SK-N-SH (cell line): ENCODE measurements at regions not wholly inside any gene's neighbourhood (a gene's known extent, or its start where the extent isn't known, plus 50 kb on each side); places are given as distances from the start of the nearest gene placed in this dataset.

Experiments used
- CTCF ChIA-PET: fragments of 300-600, 350-600 bp; formaldehyde crosslinking; extraction: SDS; loops from one replicate; lab custom pipeline; 2021; lab: Yijun Ruan, JAX
- POLR2A ChIA-PET: fragments of 350-600 bp; sonication (Branson Sonifier 250); formaldehyde crosslinking; extraction: SDS; loops from one replicate; lab custom pipeline; 2020; ENCODE audit warnings: antibody characterized with exemption, inconsistent platforms; lab: Yijun Ruan, JAX
- DNase-seq: peaks from one replicate; pipeline ENCODE4 v3.0.0; 2012
- H2AFZ ChIP-seq: fragments of 200-600 bp; sonication (generic); 2 replicates; pipeline ENCODE4 v1.8.1; 2016; ENCODE audit warnings: antibody characterized with exemption, mild to moderate bottlenecking, low read depth
- H3F3A ChIP-seq: fragments of 200-600 bp; sonication (generic); replicated peaks from 2 replicates; pipeline ENCODE3; 2016; ENCODE audit warnings: antibody characterized with exemption, mild to moderate bottlenecking; ENCODE audit not compliant: insufficient read depth
- H3K27ac ChIP-seq, 2 experiments: fragments of 200-500 bp in 1 of 2; fragments of 200-600 bp in 1 of 2; sonication (Bioruptor generic) in 1 of 2; sonication (generic), shearing (Covaris generic) in 1 of 2; 2 replicates each; pipeline versions ENCODE4 v1.5.1 to v1.6.1; 2014 to 2016; ENCODE audit warnings: low read depth in 2 of 2, inconsistent platforms in 1 of 2, low read length in 1 of 2, mild to moderate bottlenecking in 1 of 2, mixed read lengths in 1 of 2
- H3K27me3 ChIP-seq: fragments of 200-600 bp; sonication (generic), shearing (Covaris generic); 2 replicates; pipeline ENCODE4 v1.6.1; 2016; ENCODE audit warnings: mixed run types; ENCODE audit not compliant: insufficient read depth
- H3K36me3 ChIP-seq, 2 experiments: fragments of 200-500 bp in 1 of 2; fragments of 200-600 bp in 1 of 2; sonication (Bioruptor generic) in 1 of 2; sonication (generic) in 1 of 2; replicated peaks in 1 of 2; 2 replicates each; pipeline versions ENCODE3 to v1.5.1; 2014 to 2016; ENCODE audit warnings: low read length in 1 of 2, mild to moderate bottlenecking in 1 of 2; ENCODE audit not compliant: insufficient read depth in 2 of 2, control insufficient read depth in 1 of 2
- H3K4me1 ChIP-seq, 2 experiments: fragments of 200-500 bp in 1 of 2; fragments of 200-600 bp in 1 of 2; sonication (Bioruptor generic) in 1 of 2; sonication (generic), shearing (Covaris generic) in 1 of 2; 2 replicates each; pipeline versions ENCODE4 v1.5.1 to v1.6.1; 2014 to 2016; ENCODE audit warnings: low read depth in 1 of 2, low read length in 1 of 2, mixed run types in 1 of 2; ENCODE audit not compliant: insufficient read depth in 2 of 2, control insufficient read depth in 1 of 2
- H3K4me2 ChIP-seq: fragments of 200-600 bp; sonication (generic), shearing (Covaris generic); 2 replicates; pipeline ENCODE4 v1.6.1; 2017; ENCODE audit warnings: mixed run types
- H3K4me3 ChIP-seq, 2 experiments: fragments of 200-500 bp in 1 of 2; fragments of 200-600 bp in 1 of 2; sonication (Bioruptor generic) in 1 of 2; sonication (generic), shearing (Covaris generic) in 1 of 2; 2 replicates each; pipeline versions ENCODE4 v1.5.1 to v1.8.1; 2014 to 2016; ENCODE audit warnings: low read depth in 2 of 2, inconsistent platforms in 1 of 2, low read length in 1 of 2, mild to moderate bottlenecking in 1 of 2, mixed read lengths in 1 of 2, moderate library complexity in 1 of 2
- H3K79me2 ChIP-seq: fragments of 200-600 bp; sonication (generic); 2 replicates; pipeline ENCODE4 v1.8.1; 2017; ENCODE audit warnings: mild to moderate bottlenecking; ENCODE audit not compliant: insufficient read depth
- H3K9ac ChIP-seq: fragments of 200-600 bp; sonication (generic); 2 replicates; pipeline ENCODE4 v1.6.1; 2017; ENCODE audit warnings: mixed run types
- H3K9me2 ChIP-seq: fragments of 200-600 bp; sonication (generic); 2 replicates; pipeline ENCODE4 v1.6.1; 2017; ENCODE audit warnings: mixed run types
- H3K9me3 ChIP-seq: fragments of 200-600 bp; sonication (generic); 2 replicates; pipeline ENCODE4 v1.6.1; 2017; ENCODE audit warnings: mixed run types, mild to moderate bottlenecking, moderate library complexity
- H4K20me1 ChIP-seq: fragments of 200-600 bp; sonication (generic); 2 replicates; pipeline ENCODE4 v1.6.1; 2017; ENCODE audit warnings: mild to moderate bottlenecking, mixed run types; ENCODE audit not compliant: insufficient read depth
- EZH2phosphoT487 ChIP-seq: fragments of 200-600 bp; sonication (generic); IDR thresholded peaks from 2 replicates; pipeline ENCODE4 v1.6.1; 2017; ENCODE audit warnings: low read depth, mixed run types, mild to moderate bottlenecking, antibody characterized with exemption, moderate library complexity, borderline replicate concordance
- GATA2 ChIP-seq: sonication (generic); formaldehyde crosslinking; IDR thresholded peaks from 2 replicates; pipeline ENCODE4 v1.5.0; 2020; ENCODE audit warnings: mild to moderate bottlenecking, missing genetic modification reagents
- MEF2A ChIP-seq: IDR thresholded peaks from 2 replicates; pipeline ENCODE4 v1.4.0; 2012; ENCODE audit warnings: low read depth, borderline replicate concordance
- MXI1 ChIP-seq: IDR thresholded peaks from 2 replicates; pipeline ENCODE4 v1.6.1; 2012; ENCODE audit warnings: mild to moderate bottlenecking, low read depth, low read length, improper control_type of control experiment
- POLR2AphosphoS5 ChIP-seq: IDR thresholded peaks from 2 replicates; pipeline ENCODE4 v1.6.1; 2012; ENCODE audit warnings: low read depth, low read length
- RAD21 ChIP-seq: IDR thresholded peaks from 2 replicates; pipeline ENCODE4 v1.6.1; 2012; ENCODE audit warnings: mild to moderate bottlenecking, low read length
- RCOR1 ChIP-seq: fragments of 150-350 bp; IDR thresholded peaks from 2 replicates; pipeline ENCODE4 v1.6.1; 2017; ENCODE audit warnings: antibody characterized with exemption, low read length
- SIN3A ChIP-seq: IDR thresholded peaks from 2 replicates; pipeline ENCODE4 v1.6.1; 2012; ENCODE audit warnings: low read depth, mild to moderate bottlenecking, low read length, moderate library complexity, borderline replicate concordance
- TCF12 ChIP-seq: IDR thresholded peaks from 2 replicates; pipeline ENCODE4 v1.4.0; 2012
- TEAD4 ChIP-seq: IDR thresholded peaks from 2 replicates; pipeline ENCODE4 v1.4.0; 2012; ENCODE audit warnings: mild to moderate bottlenecking, borderline replicate concordance; ENCODE audit not compliant: insufficient read depth
- YY1 ChIP-seq: IDR thresholded peaks from 2 replicates; pipeline ENCODE4 v1.4.0; 2012; ENCODE audit warnings: low read depth, mild to moderate bottlenecking
- WGBS: methylation state at CpG from one replicate; pipeline ENCODE4 v1.1.6; 2017; ENCODE audit warnings: low lambda C conversion rate; 5-methylcytosine and 5-hydroxymethylcytosine counted together
- TF ChIP-seq, protein P1 (sequence below): IDR thresholded peaks from 2 replicates; pipeline ENCODE4 v1.4.0; 2012; ENCODE audit warnings: low read depth, borderline replicate concordance
- TF ChIP-seq, protein P2 (sequence below): IDR thresholded peaks from 2 replicates; pipeline ENCODE4 v1.4.0; 2012; ENCODE audit warnings: low read depth
- TF ChIP-seq, protein P3 (sequence below): IDR thresholded peaks from 2 replicates; pipeline ENCODE4; 2012
- TF ChIP-seq, protein P4 (sequence below): fragments of 200-600 bp; sonication (generic); IDR thresholded peaks from 2 replicates; pipeline ENCODE4 v1.6.1; 2017; ENCODE audit warnings: antibody characterized with exemption, mild to moderate bottlenecking, moderate library complexity
- TF ChIP-seq, protein P5 (sequence below): IDR thresholded peaks from 2 replicates; pipeline ENCODE4 v1.4.0; 2012; ENCODE audit warnings: low read depth, borderline replicate concordance

DNA sequence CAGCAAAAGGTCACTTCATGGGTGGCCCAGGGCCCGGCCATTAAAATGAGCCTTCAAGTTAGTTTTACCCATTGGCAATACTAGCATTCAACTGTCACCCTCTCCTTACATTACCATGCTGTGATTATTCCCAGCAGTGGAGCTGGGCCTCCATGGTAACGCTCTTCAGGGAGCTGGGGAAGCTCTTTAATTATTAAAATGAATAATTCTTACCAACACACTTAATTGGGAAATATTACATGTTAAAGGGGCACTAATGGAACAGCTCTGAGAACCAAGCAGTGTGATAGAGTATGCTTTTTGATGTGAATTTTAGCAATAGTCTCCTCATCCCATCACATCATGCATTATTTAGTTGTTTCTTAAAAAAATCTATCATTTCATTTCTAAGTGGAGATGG lies 187.2 kb downstream of the CEMIP2 start:
- Histone ChIP-seq H2AFZ (no peak overlapping the region), H3K27ac (no peak overlapping the region), H3K79me2 (no peaks in the 10 kb centered on the region), H3K4me2 (no peak overlapping the region), H3K4me1 (no peaks in the 10 kb centered on the region), H3K9me3 (no peaks in the 10 kb centered on the region), H3F3A (no peaks in the 10 kb centered on the region), H3K9me2 (no peaks in the 10 kb centered on the region), H3K27me3 (no peaks in the 10 kb centered on the region; the same call in 1 of the 2 replicates), H3K4me3 (no peak overlapping the region), H4K20me1 (no peaks in the 10 kb centered on the region), H3K36me3 (no peaks in the 10 kb centered on the region), H3K9ac (no peak overlapping the region)
- no peak for TF ChIP-seq YY1
- TF ChIP-seq, protein P1, sequence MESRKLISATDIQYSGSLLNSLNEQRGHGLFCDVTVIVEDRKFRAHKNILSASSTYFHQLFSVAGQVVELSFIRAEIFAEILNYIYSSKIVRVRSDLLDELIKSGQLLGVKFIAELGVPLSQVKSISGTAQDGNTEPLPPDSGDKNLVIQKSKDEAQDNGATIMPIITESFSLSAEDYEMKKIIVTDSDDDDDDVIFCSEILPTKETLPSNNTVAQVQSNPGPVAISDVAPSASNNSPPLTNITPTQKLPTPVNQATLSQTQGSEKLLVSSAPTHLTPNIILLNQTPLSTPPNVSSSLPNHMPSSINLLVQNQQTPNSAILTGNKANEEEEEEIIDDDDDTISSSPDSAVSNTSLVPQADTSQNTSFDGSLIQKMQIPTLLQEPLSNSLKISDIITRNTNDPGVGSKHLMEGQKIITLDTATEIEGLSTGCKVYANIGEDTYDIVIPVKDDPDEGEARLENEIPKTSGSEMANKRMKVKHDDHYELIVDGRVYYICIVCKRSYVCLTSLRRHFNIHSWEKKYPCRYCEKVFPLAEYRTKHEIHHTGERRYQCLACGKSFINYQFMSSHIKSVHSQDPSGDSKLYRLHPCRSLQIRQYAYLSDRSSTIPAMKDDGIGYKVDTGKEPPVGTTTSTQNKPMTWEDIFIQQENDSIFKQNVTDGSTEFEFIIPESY: no peak
- 6% methylated on average over 2 of the region's 2 CpGs for WGBS
- ChIA-PET POLR2A (no interaction called here), CTCF (interaction anchor here (0.6 kb wide), 1 partner anchor 24 kb away, joined by 3 read pairs; no protein-coding TSS in a partner anchor)
- no peak for DNase-seq

DNA sequence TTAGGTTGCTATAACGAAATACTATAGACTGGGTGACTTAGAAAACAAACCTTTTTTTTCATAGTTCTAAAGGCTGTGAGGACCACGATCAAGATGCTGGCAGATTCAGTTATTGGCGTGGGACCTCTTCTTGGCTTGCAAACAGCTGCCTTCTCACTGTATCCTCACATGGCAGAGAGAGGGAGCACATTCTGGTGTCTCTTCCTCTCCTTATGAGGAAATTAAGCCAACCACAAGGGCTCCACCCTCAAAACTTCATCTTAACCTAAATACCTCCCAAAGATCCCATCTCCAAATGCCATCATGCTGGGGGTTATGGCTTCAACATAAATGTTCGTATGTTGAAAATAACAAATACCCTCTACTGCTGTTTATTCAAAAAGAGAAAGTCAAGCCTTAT lies 197.1 kb downstream of the CEMIP2 start:
- Histone ChIP-seq H3K79me2 (no peaks in the 10 kb centered on the region), H2AFZ (no peak overlapping the region), H3K9me2 (no peaks in the 10 kb centered on the region), H3K4me2 (no peak overlapping the region), H3K9ac (no peak overlapping the region), H3K27me3 (no peaks in the 10 kb centered on the region), H4K20me1 (no peaks in the 10 kb centered on the region), H3K36me3 (no peaks in the 10 kb centered on the region), H3K4me1 (no peaks in the 10 kb centered on the region), H3F3A (no peaks in the 10 kb centered on the region), H3K9me3 (no peaks in the 10 kb centered on the region), H3K27ac (no peak overlapping the region), H3K4me3 (no peak overlapping the region)
- POLR2A ChIA-PET: no interaction called here
- DNase-seq: no peak
- CTCF ChIA-PET: no interaction called here
- 4% methylated on average over 4 of the region's 4 CpGs for WGBS
- TF ChIP-seq SIN3A (no peak), MEF2A (no peak), RAD21 (no peak), EZH2phosphoT487 (no peak), RCOR1 (no peak), MXI1 (no peak)
- TF ChIP-seq, protein P2, sequence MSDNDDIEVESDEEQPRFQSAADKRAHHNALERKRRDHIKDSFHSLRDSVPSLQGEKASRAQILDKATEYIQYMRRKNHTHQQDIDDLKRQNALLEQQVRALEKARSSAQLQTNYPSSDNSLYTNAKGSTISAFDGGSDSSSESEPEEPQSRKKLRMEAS: no peak

DNA sequence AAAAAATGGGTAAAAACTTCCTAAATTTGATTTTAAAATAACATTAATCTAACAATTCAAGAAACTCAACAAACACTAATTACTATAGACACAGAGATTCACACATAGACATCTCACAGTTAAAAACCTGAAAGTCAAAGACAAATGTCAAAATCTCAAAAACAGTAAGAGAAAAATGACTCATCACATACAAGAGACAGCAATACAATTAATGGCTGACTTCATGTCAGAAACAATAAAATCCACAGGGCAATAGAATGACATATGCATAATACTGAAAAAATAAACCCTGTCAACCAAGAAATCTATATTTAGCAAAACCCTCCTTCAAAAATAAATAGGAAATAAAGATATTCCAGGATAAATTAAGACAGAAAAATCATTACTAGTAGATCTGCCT lies 200.4 kb downstream of the CEMIP2 start:
- CTCF ChIA-PET: interaction anchor here (1.7 kb wide), 1 partner anchor 37 kb away, joined by 4 read pairs; no protein-coding TSS in a partner anchor
- TF ChIP-seq TEAD4: no peak
- no peak for TF ChIP-seq POLR2AphosphoS5
- TF ChIP-seq, protein P3, sequence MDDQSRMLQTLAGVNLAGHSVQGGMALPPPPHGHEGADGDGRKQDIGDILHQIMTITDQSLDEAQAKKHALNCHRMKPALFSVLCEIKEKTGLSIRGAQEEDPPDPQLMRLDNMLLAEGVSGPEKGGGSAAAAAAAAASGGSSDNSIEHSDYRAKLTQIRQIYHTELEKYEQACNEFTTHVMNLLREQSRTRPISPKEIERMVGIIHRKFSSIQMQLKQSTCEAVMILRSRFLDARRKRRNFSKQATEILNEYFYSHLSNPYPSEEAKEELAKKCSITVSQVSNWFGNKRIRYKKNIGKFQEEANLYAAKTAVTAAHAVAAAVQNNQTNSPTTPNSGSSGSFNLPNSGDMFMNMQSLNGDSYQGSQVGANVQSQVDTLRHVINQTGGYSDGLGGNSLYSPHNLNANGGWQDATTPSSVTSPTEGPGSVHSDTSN: no peak
- TF ChIP-seq, protein P2: no peak
- TF ChIP-seq EZH2phosphoT487: no peak
- TF ChIP-seq, protein P4, sequence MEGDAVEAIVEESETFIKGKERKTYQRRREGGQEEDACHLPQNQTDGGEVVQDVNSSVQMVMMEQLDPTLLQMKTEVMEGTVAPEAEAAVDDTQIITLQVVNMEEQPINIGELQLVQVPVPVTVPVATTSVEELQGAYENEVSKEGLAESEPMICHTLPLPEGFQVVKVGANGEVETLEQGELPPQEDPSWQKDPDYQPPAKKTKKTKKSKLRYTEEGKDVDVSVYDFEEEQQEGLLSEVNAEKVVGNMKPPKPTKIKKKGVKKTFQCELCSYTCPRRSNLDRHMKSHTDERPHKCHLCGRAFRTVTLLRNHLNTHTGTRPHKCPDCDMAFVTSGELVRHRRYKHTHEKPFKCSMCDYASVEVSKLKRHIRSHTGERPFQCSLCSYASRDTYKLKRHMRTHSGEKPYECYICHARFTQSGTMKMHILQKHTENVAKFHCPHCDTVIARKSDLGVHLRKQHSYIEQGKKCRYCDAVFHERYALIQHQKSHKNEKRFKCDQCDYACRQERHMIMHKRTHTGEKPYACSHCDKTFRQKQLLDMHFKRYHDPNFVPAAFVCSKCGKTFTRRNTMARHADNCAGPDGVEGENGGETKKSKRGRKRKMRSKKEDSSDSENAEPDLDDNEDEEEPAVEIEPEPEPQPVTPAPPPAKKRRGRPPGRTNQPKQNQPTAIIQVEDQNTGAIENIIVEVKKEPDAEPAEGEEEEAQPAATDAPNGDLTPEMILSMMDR: no peak
- TF ChIP-seq, protein P5, sequence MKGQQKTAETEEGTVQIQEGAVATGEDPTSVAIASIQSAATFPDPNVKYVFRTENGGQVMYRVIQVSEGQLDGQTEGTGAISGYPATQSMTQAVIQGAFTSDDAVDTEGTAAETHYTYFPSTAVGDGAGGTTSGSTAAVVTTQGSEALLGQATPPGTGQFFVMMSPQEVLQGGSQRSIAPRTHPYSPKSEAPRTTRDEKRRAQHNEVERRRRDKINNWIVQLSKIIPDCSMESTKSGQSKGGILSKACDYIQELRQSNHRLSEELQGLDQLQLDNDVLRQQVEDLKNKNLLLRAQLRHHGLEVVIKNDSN: no peak
- TF ChIP-seq GATA2 (CRISPR knock-in tag): no peak
- TF ChIP-seq TCF12: no peak

More for the DNA sequence above, 200.4 kb downstream of the CEMIP2 start:
- H3K9me3 ChIP-seq: no peaks in the 10 kb centered on the region
- H3K4me1 ChIP-seq: no peaks in the 10 kb centered on the region
- no peaks in the 10 kb centered on the region for H3K9me2 ChIP-seq
- no peak overlapping the region for H3K27ac ChIP-seq
- no peak overlapping the region for H3K4me3 ChIP-seq
- H3K9ac ChIP-seq: no peak overlapping the region
- H2AFZ ChIP-seq: no peak overlapping the region
- H3K27me3 ChIP-seq: peaks cover 7% of the 10 kb centered on the region; the same call in 1 of the 2 replicates
- no peak for DNase-seq
- no peaks in the 10 kb centered on the region for H3K36me3 ChIP-seq
- no peaks in the 10 kb centered on the region for H3K79me2 ChIP-seq
- H3K4me2 ChIP-seq: no peak overlapping the region
- POLR2A ChIA-PET: no interaction called here
- no peaks in the 10 kb centered on the region for H4K20me1 ChIP-seq
- H3F3A ChIP-seq: no peaks in the 10 kb centered on the region
